Activated T-cell treated with anti-CD3 and anti-CD28 coated beads, Interleukin-2, amount 50 U/mL, for 72 hours (primary cell): ENCODE measurements at regions not wholly inside any gene's neighbourhood (a gene's known extent, or its start where the extent isn't known, plus 50 kb on each side); places are given as distances from the start of the nearest gene placed in this dataset.

Source experiments
- ATAC-seq, 2 donors: fragments of 150-1000 bp; cut with Tn5 transposase; replicated peaks in 1 of 2; 2 replicates each; pipeline ENCODE4 v1.10.0; 2021; ENCODE audit warnings: moderate library complexity in 2 of 2, mild to moderate bottlenecking in 1 of 2
- DNase-seq, 2 donors: peaks; one replicate each; pipeline ENCODE4 v3.0.0; 2021 to 2022; ENCODE audit warnings: mixed read lengths in 1 of 2
- H3K27ac Mint-ChIP-seq: one replicate; pipeline ENCODE4 v1.8.0; 2022; ENCODE audit warnings: mild to moderate bottlenecking, moderate library complexity, mixed read lengths
- H3K27me3 Mint-ChIP-seq: one replicate; pipeline ENCODE4 v1.8.0; 2022; ENCODE audit warnings: low read depth, mixed read lengths
- H3K36me3 Mint-ChIP-seq, 2 donors: one replicate each; pipeline ENCODE4 v1.8.0; 2022; ENCODE audit warnings: mixed read lengths in 2 of 2, mild to moderate bottlenecking in 1 of 2; ENCODE audit not compliant: insufficient read depth in 2 of 2
- H3K4me1 Mint-ChIP-seq: one replicate; pipeline ENCODE4 v1.8.0; 2022; ENCODE audit warnings: low read depth, mixed read lengths
- H3K4me3 Mint-ChIP-seq, 2 donors: one replicate each; pipeline ENCODE4 v1.8.0; 2022; ENCODE audit warnings: mild to moderate bottlenecking in 2 of 2, mixed read lengths in 2 of 2, moderate library complexity in 2 of 2
- H3K9me3 Mint-ChIP-seq, 2 donors: one replicate each; pipeline ENCODE4 v1.8.0; 2022; ENCODE audit warnings: mixed read lengths in 2 of 2

DNA sequence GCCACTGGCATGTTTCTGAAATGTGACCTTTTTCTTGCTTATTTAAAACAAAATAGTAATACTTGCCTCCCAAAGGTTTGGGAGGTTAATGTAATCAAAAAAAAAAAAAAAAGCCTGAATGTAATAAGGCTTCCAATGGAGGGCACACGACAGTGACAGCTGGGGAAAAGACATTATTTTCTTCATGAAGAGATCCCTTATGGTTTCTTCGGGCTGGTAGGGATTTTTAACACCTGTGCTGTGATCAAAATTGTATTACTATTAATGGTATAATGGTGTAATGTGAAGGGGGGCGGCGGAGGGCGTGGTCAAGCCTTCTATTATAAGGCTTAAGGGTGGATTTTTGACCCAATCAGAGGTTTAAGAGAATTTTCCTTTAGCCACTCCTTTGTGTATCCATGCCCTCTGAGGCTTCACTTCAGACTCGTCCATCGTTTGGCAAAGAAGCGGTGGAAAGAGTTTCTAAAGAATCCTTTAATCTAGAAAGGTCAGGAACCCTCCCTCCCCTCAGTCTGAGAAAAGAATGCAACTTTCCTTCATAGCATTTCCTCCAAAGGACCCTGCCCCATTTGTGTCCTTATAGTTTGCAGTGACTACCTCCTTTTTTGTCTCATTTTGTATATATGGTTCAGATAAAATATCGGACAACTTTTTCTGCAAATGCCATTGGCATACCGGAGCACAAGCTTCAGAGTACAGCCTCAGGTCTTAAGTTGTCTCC lies 89.5 kb upstream of the CHD2 start:
- Mint-ChIP-seq H3K4me1 (peaks cover 52% of the 10 kb centered on the region), H3K9me3 (peaks cover 0 to 1% of the 10 kb centered on the region in 2 donors), H3K27ac (peak overlapping the region; percentile 98), H3K27me3 (no peaks in the 10 kb centered on the region), H3K36me3 (peaks cover 3 to 4% of the 10 kb centered on the region in 2 donors), H3K4me3 (peak overlapping the region; percentile 88 to 89)
- ATAC-seq: no peak
- no peak for DNase-seq

DNA sequence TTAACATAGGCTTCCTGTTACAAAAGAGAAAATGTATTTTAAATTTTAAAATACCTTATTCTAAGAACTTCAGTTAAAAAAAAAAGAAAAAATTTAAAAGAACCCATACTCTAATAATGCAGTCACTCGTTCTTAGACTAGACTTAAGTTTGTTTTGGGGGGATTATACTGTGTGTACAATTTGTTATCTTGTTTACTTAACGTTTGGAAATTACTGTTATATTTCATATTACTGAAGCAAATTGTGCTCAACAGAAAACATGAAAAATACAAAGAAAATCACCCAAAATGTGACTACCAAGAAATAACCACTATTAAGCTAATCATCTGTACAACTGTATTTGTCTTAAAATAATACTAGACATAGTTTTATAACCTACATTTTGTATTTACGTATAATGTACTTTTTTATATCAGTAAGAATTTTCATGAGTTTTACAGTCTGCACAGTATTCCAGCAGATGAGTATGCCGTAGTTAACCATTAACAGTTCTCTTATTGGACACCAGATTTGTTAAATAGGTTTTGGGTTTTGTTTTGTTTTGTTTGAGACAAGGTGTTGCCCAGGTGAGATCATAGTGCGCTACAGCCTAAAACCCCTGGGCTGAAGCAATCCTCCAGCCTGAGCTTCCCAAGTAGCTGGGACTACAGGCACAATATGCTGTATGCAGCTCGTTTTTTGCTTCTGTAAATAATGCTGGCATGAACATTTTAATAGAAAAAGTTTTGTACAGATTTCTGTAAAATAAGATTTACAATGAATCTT lies 88.8 kb upstream of the CHD2 start:
- H3K4me3 Mint-ChIP-seq: peak overlapping the region; percentile 88 to 89
- H3K4me1 Mint-ChIP-seq: peaks cover 50% of the 10 kb centered on the region
- H3K36me3 Mint-ChIP-seq: peaks cover 2 to 3% of the 10 kb centered on the region in 2 donors
- peaks cover 0 to under 1% of the 10 kb centered on the region in 2 donors for H3K9me3 Mint-ChIP-seq
- H3K27me3 Mint-ChIP-seq: no peaks in the 10 kb centered on the region
- H3K27ac Mint-ChIP-seq: peak overlapping the region; percentile 98
- no peak for DNase-seq
- ATAC-seq: no peak

DNA sequence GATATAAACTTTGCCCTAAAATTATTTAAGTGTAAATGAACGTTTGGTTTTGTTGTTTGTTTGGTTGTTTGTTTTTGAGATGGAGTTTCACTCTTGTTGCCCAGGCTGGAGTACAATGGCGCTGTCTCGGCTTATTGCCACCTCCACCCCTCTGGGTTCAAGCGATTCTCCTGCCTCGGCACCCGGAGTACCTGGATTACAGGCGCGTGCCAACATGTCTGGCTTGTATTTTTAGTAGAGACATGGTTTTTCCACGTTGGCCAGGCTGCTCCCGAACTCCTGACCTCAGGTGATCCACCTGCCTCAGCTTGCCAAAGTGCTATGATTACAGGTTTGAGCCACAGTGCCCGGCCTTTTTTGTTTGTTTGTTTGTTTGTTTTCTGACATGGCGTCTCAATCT lies 87.9 kb upstream of the CHD2 start:
- Mint-ChIP-seq H3K27ac (peak overlapping the region; percentile 98), H3K27me3 (no peaks in the 10 kb centered on the region), H3K9me3 (no peaks in the 10 kb centered on the region), H3K4me3 (peak overlapping the region; percentile 88 to 89), H3K4me1 (peaks cover 45% of the 10 kb centered on the region), H3K36me3 (peaks cover 1 to 2% of the 10 kb centered on the region in 2 donors)
- DNase-seq (no peak), ATAC-seq (no peak)

DNA sequence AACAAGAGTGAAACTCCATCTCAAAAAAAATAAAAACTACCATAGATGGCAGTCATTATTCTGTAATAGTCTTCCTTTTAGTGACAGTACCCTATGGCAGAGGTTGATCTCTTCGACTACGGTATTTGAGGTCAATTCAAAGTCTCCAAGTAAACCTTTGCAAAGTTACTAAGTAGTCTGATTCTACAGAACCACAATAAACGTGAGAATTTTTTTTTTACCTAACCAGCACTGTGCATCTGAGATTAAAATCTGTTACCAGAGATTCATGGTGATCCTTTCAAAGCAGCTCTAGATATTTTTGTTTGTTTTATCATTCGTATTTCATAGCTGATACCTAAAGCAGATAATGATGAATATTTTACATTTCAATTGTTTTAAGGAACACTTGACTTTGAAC lies 86.6 kb upstream of the CHD2 start:
- Mint-ChIP-seq H3K36me3 (peaks cover 0 to 1% of the 10 kb centered on the region in 2 donors), H3K27me3 (no peaks in the 10 kb centered on the region), H3K4me3 (peak overlapping the region; percentile 71 to 93), H3K4me1 (peaks cover 47% of the 10 kb centered on the region), H3K9me3 (no peaks in the 10 kb centered on the region), H3K27ac (peak overlapping the region; percentile 98)
- ATAC-seq (no peak), DNase-seq (no peak)

DNA sequence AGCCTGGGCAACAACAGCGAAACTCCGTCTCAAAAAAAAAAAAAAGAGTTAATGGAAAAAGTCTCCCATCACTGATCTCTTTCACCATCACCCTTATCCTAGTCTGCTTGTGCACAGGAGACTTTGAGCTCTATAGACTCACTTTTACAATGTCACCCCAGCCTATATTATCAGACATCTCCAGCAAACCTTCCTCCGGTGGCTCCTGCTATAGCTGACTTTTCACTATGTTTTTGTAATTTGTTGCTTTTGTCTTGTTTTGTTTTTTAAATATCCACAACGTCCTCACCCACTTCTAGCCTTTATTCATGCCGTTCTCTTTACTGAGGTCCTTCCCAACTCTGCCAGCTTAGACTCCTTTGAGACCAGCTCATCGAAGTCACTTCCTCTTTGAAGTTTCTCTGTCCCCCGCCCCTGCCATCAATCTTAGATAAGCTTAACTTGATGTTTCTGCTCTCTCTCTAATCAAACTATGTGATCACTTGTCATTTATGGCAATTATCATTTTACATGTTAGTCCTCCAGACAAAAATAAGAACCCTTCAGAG lies 82.7 kb upstream of the CHD2 start:
- no peak for ATAC-seq
- Mint-ChIP-seq H3K27me3 (no peaks in the 10 kb centered on the region), H3K36me3 (peaks cover 0 to 1% of the 10 kb centered on the region in 2 donors), H3K27ac (peak overlapping the region; percentile 83), H3K4me3 (peak overlapping the region; percentile 71 to 83), H3K9me3 (no peaks in the 10 kb centered on the region), H3K4me1 (peaks cover 59% of the 10 kb centered on the region)
- no peak for DNase-seq

DNA sequence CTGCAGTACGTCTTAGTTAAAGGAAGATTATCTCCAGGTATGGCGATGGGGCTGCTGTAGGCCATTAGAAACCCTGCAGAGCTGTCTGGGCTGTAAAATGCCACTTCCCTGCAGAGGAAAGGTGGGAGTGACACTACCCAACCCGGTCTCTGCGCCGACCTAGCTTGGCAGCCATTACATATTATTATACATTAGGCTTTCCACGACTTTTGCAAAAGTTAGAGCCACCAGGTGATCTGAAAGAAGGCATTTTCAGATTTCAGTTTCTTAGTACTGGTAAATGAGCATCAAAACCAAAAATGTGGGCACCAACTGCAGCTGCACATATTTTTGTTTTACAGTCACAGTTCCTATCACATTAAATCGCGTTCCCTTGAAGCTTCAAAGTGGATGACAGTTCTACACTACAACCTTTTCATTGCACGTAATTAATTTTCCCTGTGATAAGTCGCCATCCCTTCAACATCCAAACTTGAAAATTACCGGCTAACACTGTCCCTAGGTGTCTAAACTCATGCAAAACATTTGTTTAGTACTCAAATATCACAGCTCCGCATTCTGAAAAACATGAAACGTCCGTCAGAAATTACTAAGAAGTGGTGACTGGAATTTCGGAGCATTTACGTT lies 81.4 kb upstream of the CHD2 start:
- H3K9me3 Mint-ChIP-seq: no peaks in the 10 kb centered on the region
- DNase-seq: no peak

DNA sequence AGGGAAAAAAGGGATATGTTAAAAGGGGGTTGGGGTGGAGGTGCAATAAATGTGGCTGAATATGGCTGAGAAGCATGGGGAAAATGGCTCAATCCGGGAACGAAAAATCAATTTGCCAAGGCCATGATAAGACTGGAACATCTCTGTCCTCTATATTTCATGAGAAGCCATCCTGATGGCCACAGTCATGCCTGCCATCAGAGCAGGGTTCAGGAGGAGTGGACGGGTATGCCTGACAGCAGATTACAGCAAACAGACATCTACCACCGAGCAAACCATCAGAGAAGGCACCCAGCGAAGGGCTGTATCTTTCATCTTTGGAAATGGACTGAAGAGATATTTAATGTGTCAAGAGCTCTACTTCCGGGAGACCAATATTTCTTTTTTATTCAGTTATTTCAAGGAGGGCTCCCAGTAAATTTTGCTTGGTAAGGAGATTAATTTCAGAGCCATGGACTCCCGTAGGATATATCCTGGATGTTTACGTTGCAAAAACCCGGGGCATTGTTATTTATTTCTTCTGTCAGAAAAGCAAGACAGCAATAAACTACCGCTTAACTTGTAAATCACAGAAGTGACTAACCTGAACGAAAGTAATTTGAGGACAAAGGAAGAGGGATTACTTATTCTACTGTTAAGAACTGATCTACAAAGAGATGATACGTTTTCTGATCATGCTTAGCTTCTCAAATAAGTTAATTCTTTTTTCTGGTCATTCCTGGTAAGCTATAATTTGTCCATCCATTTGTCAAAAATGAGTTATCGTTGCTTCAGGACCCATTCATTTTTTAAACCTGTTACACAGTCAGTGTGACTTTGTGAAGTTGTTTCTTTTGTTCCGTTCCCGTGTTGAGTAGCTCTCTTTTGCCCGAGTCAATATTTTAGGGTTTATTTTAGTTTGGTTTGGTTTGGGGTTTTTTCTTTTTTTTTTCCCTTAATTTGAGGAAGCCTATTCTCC lies 80.6 kb upstream of the CHD2 start:
- H3K9me3 Mint-ChIP-seq: no peaks in the 10 kb centered on the region
- H3K27ac Mint-ChIP-seq: peak overlapping the region; percentile 99
- H3K36me3 Mint-ChIP-seq: peaks cover 0 to 1% of the 10 kb centered on the region in 2 donors
- ATAC-seq (peak; percentile 27 to 28), DNase-seq (no peak)
- H3K27me3 Mint-ChIP-seq: no peaks in the 10 kb centered on the region
- peaks cover 60% of the 10 kb centered on the region for H3K4me1 Mint-ChIP-seq
- H3K4me3 Mint-ChIP-seq: peak overlapping the region; percentile 71 to 83

More for the DNA sequence above, 81.4 kb upstream of the CHD2 start:
- H3K27ac Mint-ChIP-seq: peak overlapping the region; percentile 99
- ATAC-seq: no peak
- H3K4me3 Mint-ChIP-seq: peak overlapping the region; percentile 71 to 83
- H3K36me3 Mint-ChIP-seq: peaks cover 0 to 1% of the 10 kb centered on the region in 2 donors
- H3K27me3 Mint-ChIP-seq: no peaks in the 10 kb centered on the region
- H3K4me1 Mint-ChIP-seq: peaks cover 61% of the 10 kb centered on the region

DNA sequence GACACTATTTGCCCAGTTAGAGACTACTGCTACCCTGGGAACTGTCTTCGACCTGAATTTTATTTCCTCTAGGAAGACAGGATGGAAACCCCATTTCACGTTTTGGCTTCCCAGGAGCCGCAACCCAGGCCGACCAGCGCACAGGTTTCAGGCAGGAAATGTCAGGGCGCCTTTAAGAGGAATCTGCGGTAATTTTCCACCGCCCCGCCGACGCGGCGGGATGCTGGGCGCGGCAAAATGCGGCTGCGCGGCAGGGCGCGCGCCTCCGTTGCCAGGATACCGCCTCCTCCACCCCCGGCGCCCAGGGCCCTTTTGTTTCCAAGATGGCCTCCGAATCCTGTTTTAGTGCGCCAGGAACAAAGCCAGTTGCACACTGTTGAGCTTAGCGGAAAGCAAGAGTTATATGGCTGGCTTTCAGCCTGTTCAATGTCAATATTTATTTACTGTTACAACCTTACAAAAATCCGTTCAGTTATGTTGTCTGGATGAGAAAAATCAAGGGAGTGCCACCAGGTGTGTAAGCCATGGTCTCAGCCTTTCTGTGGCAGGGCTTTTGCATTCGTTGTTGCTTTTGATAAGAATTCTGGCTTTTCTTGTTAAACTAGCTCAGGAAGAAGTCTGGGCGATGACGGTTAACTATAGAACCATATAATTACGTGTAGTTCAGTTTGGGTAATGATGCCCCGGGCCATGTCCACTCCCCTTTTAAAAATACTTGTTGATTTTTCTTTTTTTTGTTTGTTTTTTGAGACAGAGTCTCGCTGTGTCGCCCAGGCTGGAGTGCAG lies 79.7 kb upstream of the CHD2 start:
- H3K36me3 Mint-ChIP-seq: no peaks in the 10 kb centered on the region
- peak; percentile 83 to 88 for DNase-seq
- H3K27ac Mint-ChIP-seq: peak overlapping the region; percentile 99
- ATAC-seq: peak; percentile 71 to 73
- H3K4me3 Mint-ChIP-seq: peak overlapping the region; percentile 71 to 83
- H3K4me1 Mint-ChIP-seq: peaks cover 69% of the 10 kb centered on the region
- H3K27me3 Mint-ChIP-seq: no peaks in the 10 kb centered on the region
- no peaks in the 10 kb centered on the region for H3K9me3 Mint-ChIP-seq

DNA sequence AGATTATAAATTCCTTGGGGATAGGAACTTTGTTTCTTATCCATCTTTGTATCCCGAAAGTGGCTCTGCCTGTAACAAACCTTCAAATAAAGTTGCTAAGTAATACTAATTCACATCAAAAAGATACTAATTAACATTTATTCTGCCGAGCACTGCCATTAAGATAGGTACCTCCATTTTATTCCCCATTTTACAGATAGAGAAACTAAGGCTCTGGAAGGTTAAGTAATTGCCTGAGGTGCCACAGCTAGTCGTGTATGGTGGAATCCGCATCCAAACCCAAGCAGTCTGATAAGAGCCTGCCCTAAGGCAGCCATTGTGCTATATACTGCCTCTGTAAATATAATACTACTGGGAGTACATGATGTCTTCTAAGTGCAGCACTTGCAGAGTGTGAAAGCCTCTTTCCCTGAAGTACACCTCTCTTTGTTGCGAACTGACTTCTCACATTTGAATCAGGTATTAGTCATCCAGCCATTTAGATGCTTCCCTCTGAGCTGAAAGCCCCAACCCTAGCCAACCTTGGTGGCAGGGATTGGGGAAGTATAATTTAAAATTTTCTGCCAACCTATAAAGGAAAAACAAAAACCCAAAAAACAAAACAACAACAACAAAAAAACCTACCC lies 78.5 kb upstream of the CHD2 start:
- H3K27ac Mint-ChIP-seq: peak overlapping the region; percentile 99
- no peaks in the 10 kb centered on the region for H3K9me3 Mint-ChIP-seq
- H3K4me1 Mint-ChIP-seq: peaks cover 73% of the 10 kb centered on the region
- H3K27me3 Mint-ChIP-seq: no peaks in the 10 kb centered on the region
- DNase-seq (peak in 1 of 2 donors; percentile 35), ATAC-seq (peak; percentile 77 to 78)
- H3K36me3 Mint-ChIP-seq: no peaks in the 10 kb centered on the region
- H3K4me3 Mint-ChIP-seq: peak overlapping the region; percentile 78 to 93

DNA sequence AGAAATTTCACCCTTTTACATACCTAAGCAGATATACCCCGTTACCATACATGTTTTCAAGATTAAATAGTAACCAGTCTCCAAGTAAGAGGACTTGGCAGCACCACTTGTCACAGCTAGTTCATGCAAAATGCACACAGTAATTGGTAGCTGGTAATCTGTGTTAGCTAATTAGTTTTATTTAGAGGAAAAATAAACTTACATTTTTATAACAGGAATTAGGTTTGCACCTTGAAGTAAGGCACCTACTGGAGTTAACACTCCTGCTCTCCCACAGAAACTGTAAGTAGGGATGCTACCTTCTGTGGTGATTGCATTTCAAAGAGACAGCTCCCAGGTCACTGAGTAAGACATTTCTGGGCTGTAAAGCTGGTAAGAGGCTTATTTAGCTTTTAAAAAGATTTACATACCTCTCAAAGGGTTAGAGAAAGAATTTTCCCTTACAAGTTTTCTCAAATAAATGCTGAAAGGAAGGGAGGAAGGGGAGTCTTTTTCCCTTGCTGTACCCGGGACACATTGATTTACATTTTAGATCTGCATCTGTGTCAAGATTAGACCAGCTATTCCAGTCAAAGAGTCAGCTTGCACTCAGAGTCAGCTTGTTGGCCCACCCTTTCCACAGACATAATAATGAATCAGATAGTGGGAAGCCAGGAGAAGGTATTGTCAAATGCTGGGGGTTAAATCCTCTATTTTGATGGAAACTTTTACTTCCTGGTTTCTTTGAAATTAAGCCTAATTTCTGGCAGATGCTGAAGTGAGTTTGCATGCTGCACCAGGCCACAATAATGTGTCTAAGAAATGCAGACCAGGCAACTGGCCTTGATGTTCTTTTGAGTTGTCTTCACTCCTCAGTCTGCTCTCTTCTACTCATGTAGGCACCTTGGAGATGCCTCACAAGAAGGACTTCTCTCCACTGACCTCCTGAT lies 77.6 kb upstream of the CHD2 start:
- no peaks in the 10 kb centered on the region for H3K9me3 Mint-ChIP-seq
- no peak for ATAC-seq
- peaks cover 70% of the 10 kb centered on the region for H3K4me1 Mint-ChIP-seq
- DNase-seq: no peak
- peak overlapping the region; percentile 78 to 93 for H3K4me3 Mint-ChIP-seq
- no peaks in the 10 kb centered on the region for H3K27me3 Mint-ChIP-seq
- no peaks in the 10 kb centered on the region for H3K36me3 Mint-ChIP-seq
- H3K27ac Mint-ChIP-seq: peak overlapping the region; percentile 99
